Endothelial cell of umbilical vein (primary cell): ENCODE measurements at regions not wholly inside any gene's neighbourhood (a gene's known extent, or its start where the extent isn't known, plus 50 kb on each side); places are given as distances from the start of the nearest gene placed in this dataset.

ENCODE experiments used
- BruUV-seq: library from RNA; stranded (reverse); fragments of 400-500 nt; replicated peaks from 2 replicates; lab custom pipeline; 2021; lab: Mats Ljungman, UMichigan
- CTCF ChIA-PET: fragments of 300-600, 350-600 bp; sonication (Branson Sonifier 250); formaldehyde crosslinking; loops from one replicate; lab custom pipeline; 2021; ENCODE audit warnings: antibody characterized with exemption, inconsistent platforms; lab: Charles Lee
- POLR2A ChIA-PET: fragments of 300-600, 350-600 bp; sonication (Branson Sonifier 250); formaldehyde crosslinking; loops from one replicate; lab custom pipeline; 2021; ENCODE audit warnings: antibody characterized with exemption, inconsistent platforms; lab: Charles Lee
- DNase-seq: peaks from one replicate; pipeline ENCODE4 v3.0.0-alpha.2; 2011; ENCODE audit warnings: low read depth, low spot score
- FAIRE-seq: peaks from 2 replicates; lab custom pipeline; 2011; peaks lifted over from hg19 to GRCh38; lab: Jason Lieb, UNC
- H2AFZ ChIP-seq: 2 replicates; pipeline ENCODE4 v1.6.0; 2012; ENCODE audit warnings: low read depth, low read length, control low read depth, inconsistent platforms
- H3K27ac ChIP-seq: 2 replicates; pipeline ENCODE4 v1.5.1; 2011; ENCODE audit warnings: low read depth, mild to moderate bottlenecking, control low read depth, low read length, moderate library complexity; ENCODE audit not compliant: insufficient read depth
- H3K27me3 ChIP-seq, 2 experiments: 2 replicates each; pipeline versions ENCODE4 v1.6.0 to v1.6.1; 2011; ENCODE audit warnings: low read length in 2 of 2, mixed read lengths in 1 of 2; ENCODE audit not compliant: control insufficient read depth in 2 of 2, insufficient read depth in 2 of 2
- H3K36me3 ChIP-seq, 2 experiments: 2 replicates in 1 of 2; 3 replicates in 1 of 2; pipeline ENCODE4 v1.5.1; 2011; ENCODE audit warnings: low read length in 2 of 2, mild to moderate bottlenecking in 1 of 2, moderate library complexity in 1 of 2; ENCODE audit not compliant: control insufficient read depth in 2 of 2, insufficient read depth in 2 of 2; ENCODE audit errors: extremely low read depth in 1 of 2
- H3K4me1 ChIP-seq: 3 replicates; pipeline ENCODE4 v1.5.1; 2011; ENCODE audit warnings: mild to moderate bottlenecking, low read length; ENCODE audit not compliant: control insufficient read depth, insufficient read depth; ENCODE audit errors: extremely low read depth
- H3K4me2 ChIP-seq: 2 replicates; pipeline ENCODE4 v1.6.1; 2011; ENCODE audit warnings: low read length, control low read depth, mixed read lengths; ENCODE audit not compliant: insufficient read depth
- H3K4me3 ChIP-seq, 3 experiments: fragments of 200-600 bp in 1 of 3; sonication (generic), shearing (Covaris generic) in 1 of 3; replicated peaks in 1 of 3; 2 replicates each; pipeline ENCODE4 v1.5.1; 2011 to 2016; ENCODE audit warnings: control low read depth in 3 of 3, low read length in 3 of 3, mild to moderate bottlenecking in 2 of 3, inconsistent platforms in 1 of 3, low read depth in 1 of 3, moderate library complexity in 1 of 3; ENCODE audit not compliant: insufficient read depth in 1 of 3
- H3K79me2 ChIP-seq: 2 replicates; pipeline ENCODE4 v1.6.0; 2012; ENCODE audit warnings: low read length, inconsistent platforms; ENCODE audit not compliant: control insufficient read depth, insufficient read depth
- H3K9ac ChIP-seq: replicated peaks from 2 replicates; pipeline ENCODE3; 2011; ENCODE audit warnings: low read length, control low read depth; ENCODE audit not compliant: insufficient read depth; ENCODE audit errors: extremely low read depth
- H3K9me1 ChIP-seq: replicated peaks from 3 replicates; pipeline ENCODE4 v1.6.0; 2011; ENCODE audit warnings: mild to moderate bottlenecking, low read length; ENCODE audit not compliant: control insufficient read depth, insufficient read depth; ENCODE audit errors: extremely low read depth
- H3K9me3 ChIP-seq: replicated peaks from 2 replicates; pipeline ENCODE4 v1.5.1; 2012; ENCODE audit warnings: low read length, inconsistent platforms; ENCODE audit not compliant: control insufficient read depth, insufficient read depth
- H4K20me1 ChIP-seq: replicated peaks from 2 replicates; pipeline ENCODE3; 2011; ENCODE audit warnings: mild to moderate bottlenecking, low read length; ENCODE audit not compliant: control insufficient read depth, insufficient read depth; ENCODE audit errors: extremely low read depth
- EZH2 ChIP-seq: IDR thresholded peaks from 2 replicates; pipeline ENCODE4 v1.6.1; 2012; ENCODE audit warnings: borderline replicate concordance, low read depth, mild to moderate bottlenecking, moderate library complexity, low read length, inconsistent platforms; ENCODE audit not compliant: severe bottlenecking
- FOS ChIP-seq: IDR thresholded peaks from 2 replicates; pipeline ENCODE4 v1.6.1; 2011; ENCODE audit warnings: mild to moderate bottlenecking, low read length, moderate library complexity, borderline replicate concordance; ENCODE audit not compliant: insufficient read depth
- GATA2 ChIP-seq: IDR thresholded peaks from 2 replicates; pipeline ENCODE4 v1.7.0; 2011; ENCODE audit warnings: low read depth, mild to moderate bottlenecking, moderate library complexity, mixed read lengths, low read length; ENCODE audit not compliant: insufficient read length, insufficient read depth
- JUN ChIP-seq: IDR thresholded peaks from 2 replicates; pipeline ENCODE4 v1.6.1; 2011; ENCODE audit warnings: borderline replicate concordance, low read depth; ENCODE audit not compliant: insufficient read length, insufficient read depth
- MYC ChIP-seq: IDR thresholded peaks from one replicate; pipeline ENCODE4 v1.6.1; 2011; ENCODE audit warnings: mild to moderate bottlenecking, low read depth, low read length
- POLR2A ChIP-seq: IDR thresholded peaks from 2 replicates; pipeline ENCODE4 v1.6.1; 2012; ENCODE audit warnings: low read depth, mild to moderate bottlenecking, control low read depth, low read length
- POLR2AphosphoS5 ChIP-seq: IDR thresholded peaks from 2 replicates; pipeline ENCODE4 v1.6.1; 2012; ENCODE audit warnings: low read depth, mild to moderate bottlenecking, control low read depth, low read length, moderate library complexity; ENCODE audit not compliant: insufficient read depth
- dilution Hi-C: fragments of 300-500 bp; cut with MboI; formaldehyde crosslinking; loops from one replicate; pipeline ENCODE4 v1.15.0; 2019; ENCODE audit warnings: low sequenced_read_pairs; ENCODE audit not compliant: extremely low pct_ligation_motif_present
- intact Hi-C: fragments of 100-400 bp; cut with micrococcal nuclease; formaldehyde crosslinking; loops from one replicate; pipeline ENCODE4 v1.10.0; 2022
- TF ChIP-seq, protein P1 (sequence below): IDR thresholded peaks from 2 replicates; pipeline ENCODE4 v1.6.1; 2011; ENCODE audit not compliant: insufficient read depth, insufficient read length
- TF ChIP-seq, protein P2 (sequence below), 2 donors: IDR thresholded peaks; 1 replicate in 1 of 2; 2 replicates in 1 of 2; pipeline ENCODE4 v1.5.1; 2011; ENCODE audit warnings: low read length in 2 of 2, mild to moderate bottlenecking in 2 of 2, moderate library complexity in 2 of 2, control low read depth in 1 of 2, inconsistent platforms in 1 of 2, low read depth in 1 of 2; ENCODE audit not compliant: insufficient read depth in 1 of 2; ENCODE audit errors: extremely low read depth in 1 of 2

DNA sequence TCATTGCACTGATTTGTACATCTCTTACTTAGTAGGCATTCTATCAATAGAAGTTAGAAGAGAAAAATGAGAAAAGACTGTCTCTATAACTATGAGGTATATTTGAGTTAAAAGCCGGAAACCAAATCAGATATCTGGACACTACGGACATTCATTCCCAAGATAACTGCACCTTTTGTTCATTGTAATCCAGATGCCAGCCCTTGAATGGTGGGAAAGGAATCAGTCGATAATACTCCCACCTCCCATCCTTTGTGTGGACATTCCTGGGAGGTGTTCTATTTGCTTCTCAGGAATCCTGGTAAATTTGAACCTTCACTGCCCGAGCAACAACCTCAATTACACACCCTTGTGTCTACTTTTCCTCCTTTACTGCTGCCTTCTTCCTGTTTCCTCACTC, 225.2 kb downstream of the CHD9NB start:
- H3K9me3 ChIP-seq, result no peaks in the 10 kb centered on the region

More for the DNA sequence above, 225.2 kb downstream of the CHD9NB start:
- H4K20me1 ChIP-seq, result no peaks in the 10 kb centered on the region
- TF ChIP-seq, protein P1, sequence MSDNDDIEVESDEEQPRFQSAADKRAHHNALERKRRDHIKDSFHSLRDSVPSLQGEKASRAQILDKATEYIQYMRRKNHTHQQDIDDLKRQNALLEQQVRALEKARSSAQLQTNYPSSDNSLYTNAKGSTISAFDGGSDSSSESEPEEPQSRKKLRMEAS, result no peak
- TF ChIP-seq, protein P2, sequence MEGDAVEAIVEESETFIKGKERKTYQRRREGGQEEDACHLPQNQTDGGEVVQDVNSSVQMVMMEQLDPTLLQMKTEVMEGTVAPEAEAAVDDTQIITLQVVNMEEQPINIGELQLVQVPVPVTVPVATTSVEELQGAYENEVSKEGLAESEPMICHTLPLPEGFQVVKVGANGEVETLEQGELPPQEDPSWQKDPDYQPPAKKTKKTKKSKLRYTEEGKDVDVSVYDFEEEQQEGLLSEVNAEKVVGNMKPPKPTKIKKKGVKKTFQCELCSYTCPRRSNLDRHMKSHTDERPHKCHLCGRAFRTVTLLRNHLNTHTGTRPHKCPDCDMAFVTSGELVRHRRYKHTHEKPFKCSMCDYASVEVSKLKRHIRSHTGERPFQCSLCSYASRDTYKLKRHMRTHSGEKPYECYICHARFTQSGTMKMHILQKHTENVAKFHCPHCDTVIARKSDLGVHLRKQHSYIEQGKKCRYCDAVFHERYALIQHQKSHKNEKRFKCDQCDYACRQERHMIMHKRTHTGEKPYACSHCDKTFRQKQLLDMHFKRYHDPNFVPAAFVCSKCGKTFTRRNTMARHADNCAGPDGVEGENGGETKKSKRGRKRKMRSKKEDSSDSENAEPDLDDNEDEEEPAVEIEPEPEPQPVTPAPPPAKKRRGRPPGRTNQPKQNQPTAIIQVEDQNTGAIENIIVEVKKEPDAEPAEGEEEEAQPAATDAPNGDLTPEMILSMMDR (IDR thresholded peaks at IDR 0.05; ENCODE audit: extremely low read depth in 1 of 2, insufficient read depth in 1 of 2, low read depth in 1 of 2, low read length in 2 of 2), result no peak
- TF ChIP-seq EZH2 (no peak), MYC (no peak), FOS (no peak), POLR2A (no peak), POLR2AphosphoS5 (no peak), GATA2 (no peak), JUN (no peak)
- H3K36me3 ChIP-seq, result no peaks in the 10 kb centered on the region
- H3K4me2 ChIP-seq, result no peak overlapping the region
- H3K27me3 ChIP-seq, result no peaks in the 10 kb centered on the region
- dilution Hi-C loops, result no loop called here
- H3K27ac ChIP-seq, result no peak overlapping the region
- H3K79me2 ChIP-seq, result no peaks in the 10 kb centered on the region
- ChIA-PET POLR2A (no interaction called here), CTCF (no interaction called here)
- no peak overlapping the region for H3K4me3 ChIP-seq
- DNase-seq (no peak), FAIRE-seq (no peak)
- intact Hi-C loops, result no loop called here
- H3K4me1 ChIP-seq, result no peaks in the 10 kb centered on the region
- H3K9me1 ChIP-seq, result no peaks in the 10 kb centered on the region
- BruUV-seq, result no TSS peak
- H2AFZ ChIP-seq, result no peak overlapping the region
- H3K9ac ChIP-seq, result no peak overlapping the region
